Stimulated activated naive CD8-positive, alpha-beta T cell treated with anti-CD3 and anti-CD28 coated beads, Interleukin-15, amount 100 ng/mL, for 72 hours (primary cell): ENCODE measurements at regions not wholly inside any gene's neighbourhood (a gene's known extent, or its start where the extent isn't known, plus 50 kb on each side); places are given as distances from the start of the nearest gene placed in this dataset.

Source experiments
- ATAC-seq: fragments of 150-1000 bp; cut with Tn5 transposase; 2 replicates; pipeline ENCODE4 v1.10.0; 2021; ENCODE audit warnings: mild to moderate bottlenecking, moderate library complexity
- DNase-seq, 2 donors: peaks; one replicate each; pipeline ENCODE4 v3.0.0; 2021 to 2022
- H3K27ac Mint-ChIP-seq, 2 donors: one replicate each; pipeline ENCODE4 v1.8.0; 2022; ENCODE audit warnings: mild to moderate bottlenecking in 2 of 2, mixed read lengths in 2 of 2, moderate library complexity in 2 of 2
- H3K27me3 Mint-ChIP-seq: one replicate; pipeline ENCODE4 v1.8.0; 2022; ENCODE audit warnings: mixed read lengths
- H3K4me1 Mint-ChIP-seq: one replicate; pipeline ENCODE4 v1.8.0; 2022; ENCODE audit warnings: mild to moderate bottlenecking, mixed read lengths
- H3K4me3 Mint-ChIP-seq, 2 donors: one replicate each; pipeline ENCODE4 v1.8.0; 2022; ENCODE audit warnings: mild to moderate bottlenecking in 2 of 2, mixed read lengths in 2 of 2, moderate library complexity in 1 of 2
- H3K9me3 Mint-ChIP-seq, 2 donors: one replicate each; pipeline ENCODE4 v1.8.0; 2022; ENCODE audit warnings: mixed read lengths in 2 of 2

- H3K4me3 Mint-ChIP-seq: no peak overlapping the region
- no peak overlapping the region for H3K27ac Mint-ChIP-seq
- no peaks in the 10 kb centered on the region for H3K4me1 Mint-ChIP-seq
- H3K9me3 Mint-ChIP-seq: no peaks in the 10 kb centered on the region
- no peak for DNase-seq
- no peaks in the 10 kb centered on the region for H3K27me3 Mint-ChIP-seq
- ATAC-seq: no peak
Measured at GRCh38 chrX:22650691-22651090, 349.1 kb upstream of the DDX53 start.

- Mint-ChIP-seq H3K27ac (no peak overlapping the region), H3K4me1 (no peaks in the 10 kb centered on the region), H3K9me3 (no peaks in the 10 kb centered on the region), H3K4me3 (no peak overlapping the region), H3K27me3 (no peaks in the 10 kb centered on the region)
- DNase-seq: no peak
- no peak for ATAC-seq
Measured at GRCh38 chrX:22652596-22652995, 347.2 kb upstream of the DDX53 start.

DNA sequence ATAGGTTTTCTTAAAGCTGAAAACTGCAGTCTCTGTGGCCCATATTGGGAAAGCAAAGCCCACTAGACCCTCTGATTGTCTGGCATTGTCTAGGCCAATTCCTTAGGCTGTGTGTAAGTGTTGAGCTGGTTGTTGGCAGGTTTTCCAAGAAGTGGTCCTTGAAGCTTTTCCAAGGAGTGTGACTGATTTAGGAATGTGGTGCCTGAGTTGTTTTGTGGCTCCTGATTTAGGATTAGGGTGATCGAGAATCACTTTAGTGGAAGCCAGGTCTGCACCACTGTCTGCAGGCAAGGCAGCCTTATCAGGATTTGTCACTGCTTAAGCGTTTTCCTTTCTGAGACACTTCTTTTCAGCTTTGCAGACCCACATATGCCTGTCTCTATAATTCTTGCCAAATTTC, 339.0 kb upstream of the DDX53 start:
- H3K27ac Mint-ChIP-seq: no peak overlapping the region
- no peaks in the 10 kb centered on the region for H3K27me3 Mint-ChIP-seq
- H3K4me3 Mint-ChIP-seq: no peak overlapping the region
- no peaks in the 10 kb centered on the region for H3K4me1 Mint-ChIP-seq
- ATAC-seq (no peak), DNase-seq (no peak)
- H3K9me3 Mint-ChIP-seq: no peaks in the 10 kb centered on the region

GRCh38 chrX:22662776-22663175, 337.0 kb upstream of the DDX53 start:
- Mint-ChIP-seq H3K9me3 (no peaks in the 10 kb centered on the region), H3K27ac (no peak overlapping the region), H3K27me3 (no peaks in the 10 kb centered on the region), H3K4me3 (no peak overlapping the region), H3K4me1 (no peaks in the 10 kb centered on the region)
- no peak for ATAC-seq
- DNase-seq: no peak

DNA sequence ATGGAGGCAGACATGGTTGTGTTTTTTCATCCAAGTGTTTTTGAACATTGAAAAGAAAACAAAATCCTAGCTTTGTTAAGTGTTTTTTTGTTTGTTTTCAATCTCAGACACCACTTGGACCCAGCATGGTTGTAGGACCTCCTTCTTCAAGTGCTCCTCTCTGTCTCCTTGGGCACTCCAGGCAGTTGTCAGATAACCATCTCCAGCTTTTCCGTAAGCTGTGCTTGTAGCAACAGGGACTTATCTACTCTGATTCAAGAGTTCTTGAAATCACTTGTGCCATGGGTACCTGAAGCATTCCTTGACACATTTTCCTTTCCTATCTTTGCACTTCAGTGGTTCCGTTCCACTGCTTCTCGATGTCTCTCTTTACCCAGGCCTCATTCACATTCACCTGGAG, 334.9 kb upstream of the DDX53 start:
- Mint-ChIP-seq H3K27me3 (no peaks in the 10 kb centered on the region), H3K9me3 (no peaks in the 10 kb centered on the region), H3K27ac (no peak overlapping the region), H3K4me3 (no peak overlapping the region), H3K4me1 (no peaks in the 10 kb centered on the region)
- ATAC-seq (no peak), DNase-seq (no peak)

- H3K4me3 Mint-ChIP-seq: no peak overlapping the region
- H3K27ac Mint-ChIP-seq: no peak overlapping the region
- no peaks in the 10 kb centered on the region for H3K4me1 Mint-ChIP-seq
- ATAC-seq: no peak
- no peak for DNase-seq
- no peaks in the 10 kb centered on the region for H3K9me3 Mint-ChIP-seq
- H3K27me3 Mint-ChIP-seq: no peaks in the 10 kb centered on the region
Measured at GRCh38 chrX:22665818-22666217, 333.9 kb upstream of the DDX53 start.

GRCh38 chrX:22666441-22666840, 333.3 kb upstream of the DDX53 start:
- no peaks in the 10 kb centered on the region for H3K4me1 Mint-ChIP-seq
- H3K27me3 Mint-ChIP-seq: no peaks in the 10 kb centered on the region
- no peak overlapping the region for H3K4me3 Mint-ChIP-seq
- no peak overlapping the region for H3K27ac Mint-ChIP-seq
- H3K9me3 Mint-ChIP-seq: no peaks in the 10 kb centered on the region
- no peak for ATAC-seq
- DNase-seq: no peak

GRCh38 chrX:22674932-22675331, 324.8 kb upstream of the DDX53 start:
- ATAC-seq: no peak
- H3K4me3 Mint-ChIP-seq: no peak overlapping the region
- H3K27me3 Mint-ChIP-seq: no peaks in the 10 kb centered on the region
- H3K9me3 Mint-ChIP-seq: no peaks in the 10 kb centered on the region
- DNase-seq: no peak
- no peak overlapping the region for H3K27ac Mint-ChIP-seq
- H3K4me1 Mint-ChIP-seq: no peaks in the 10 kb centered on the region

- no peaks in the 10 kb centered on the region for H3K9me3 Mint-ChIP-seq
- no peak overlapping the region for H3K4me3 Mint-ChIP-seq
- H3K27ac Mint-ChIP-seq: no peak overlapping the region
- H3K27me3 Mint-ChIP-seq: no peaks in the 10 kb centered on the region
- no peak for ATAC-seq
- DNase-seq: no peak
- no peaks in the 10 kb centered on the region for H3K4me1 Mint-ChIP-seq
Measured at GRCh38 chrX:22686138-22686541, 313.6 kb upstream of the DDX53 start.

DNA sequence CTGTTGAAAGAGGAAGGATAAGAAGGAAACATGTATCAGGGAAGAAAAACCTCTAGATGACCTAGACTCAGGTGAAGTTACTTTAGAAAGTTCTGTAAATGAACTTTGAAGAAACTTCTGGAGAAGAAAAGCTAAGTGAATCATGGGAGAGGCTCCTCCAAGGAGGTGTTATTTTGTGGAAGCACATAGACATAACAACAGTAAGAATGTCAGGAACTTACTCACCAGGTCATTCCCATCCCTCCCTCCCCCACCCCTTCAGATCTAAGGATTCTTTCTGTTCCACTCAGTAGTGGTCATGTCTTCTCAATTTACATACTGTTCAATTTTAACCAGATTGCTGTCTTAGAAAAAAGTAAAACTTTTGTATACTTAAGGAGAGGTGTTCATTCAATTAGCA, 310.5 kb upstream of the DDX53 start:
- no peak overlapping the region for H3K27ac Mint-ChIP-seq
- no peak overlapping the region for H3K4me3 Mint-ChIP-seq
- no peaks in the 10 kb centered on the region for H3K4me1 Mint-ChIP-seq
- no peaks in the 10 kb centered on the region for H3K9me3 Mint-ChIP-seq
- no peak for ATAC-seq
- DNase-seq: no peak
- no peaks in the 10 kb centered on the region for H3K27me3 Mint-ChIP-seq

DNA sequence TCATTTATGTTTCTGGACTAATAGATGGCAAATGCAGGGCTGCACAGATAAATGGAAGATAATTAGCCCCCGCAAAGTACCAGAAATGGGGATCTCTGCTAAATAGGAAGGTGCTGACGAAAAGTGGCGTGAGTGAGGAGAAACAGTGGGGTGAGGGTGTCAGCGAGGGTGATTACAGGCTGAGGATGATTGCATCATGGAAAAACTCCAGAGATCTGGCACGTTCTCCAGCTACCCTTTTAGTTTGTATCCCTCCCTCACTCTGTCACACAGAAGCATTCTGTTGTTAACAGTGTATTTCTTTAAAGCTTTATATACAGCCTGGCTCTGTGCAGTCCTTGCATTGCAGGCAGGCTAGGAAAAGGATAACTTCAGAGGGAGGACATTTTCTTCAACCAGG, 309.6 kb upstream of the DDX53 start:
- ATAC-seq (no peak), DNase-seq (no peak)
- no peak overlapping the region for H3K27ac Mint-ChIP-seq
- no peak overlapping the region for H3K4me3 Mint-ChIP-seq
- no peaks in the 10 kb centered on the region for H3K4me1 Mint-ChIP-seq
- H3K9me3 Mint-ChIP-seq: no peaks in the 10 kb centered on the region
- H3K27me3 Mint-ChIP-seq: no peaks in the 10 kb centered on the region

GRCh38 chrX:22691966-22692565, 307.7 kb upstream of the DDX53 start:
- ATAC-seq (no peak), DNase-seq (no peak)
- no peaks in the 10 kb centered on the region for H3K4me1 Mint-ChIP-seq
- H3K4me3 Mint-ChIP-seq: no peak overlapping the region
- no peak overlapping the region for H3K27ac Mint-ChIP-seq
- no peaks in the 10 kb centered on the region for H3K27me3 Mint-ChIP-seq
- no peaks in the 10 kb centered on the region for H3K9me3 Mint-ChIP-seq

- Mint-ChIP-seq H3K9me3 (no peaks in the 10 kb centered on the region), H3K4me3 (no peak overlapping the region)
- ATAC-seq: no peak
Measured at GRCh38 chrX:22698151-22698550, 301.6 kb upstream of the DDX53 start.

GRCh38 chrX:22699581-22700091, 300.1 kb upstream of the DDX53 start:
- H3K27me3 Mint-ChIP-seq: no peaks in the 10 kb centered on the region
- H3K27ac Mint-ChIP-seq: no peak overlapping the region
- no peak overlapping the region for H3K4me3 Mint-ChIP-seq
- no peaks in the 10 kb centered on the region for H3K4me1 Mint-ChIP-seq
- ATAC-seq (no peak), DNase-seq (no peak)
- H3K9me3 Mint-ChIP-seq: no peaks in the 10 kb centered on the region

More at GRCh38 chrX:22698151-22698550, 301.6 kb upstream of the DDX53 start:
- no peak for DNase-seq
- no peaks in the 10 kb centered on the region for H3K27me3 Mint-ChIP-seq
- no peak overlapping the region for H3K27ac Mint-ChIP-seq
- no peaks in the 10 kb centered on the region for H3K4me1 Mint-ChIP-seq

DNA sequence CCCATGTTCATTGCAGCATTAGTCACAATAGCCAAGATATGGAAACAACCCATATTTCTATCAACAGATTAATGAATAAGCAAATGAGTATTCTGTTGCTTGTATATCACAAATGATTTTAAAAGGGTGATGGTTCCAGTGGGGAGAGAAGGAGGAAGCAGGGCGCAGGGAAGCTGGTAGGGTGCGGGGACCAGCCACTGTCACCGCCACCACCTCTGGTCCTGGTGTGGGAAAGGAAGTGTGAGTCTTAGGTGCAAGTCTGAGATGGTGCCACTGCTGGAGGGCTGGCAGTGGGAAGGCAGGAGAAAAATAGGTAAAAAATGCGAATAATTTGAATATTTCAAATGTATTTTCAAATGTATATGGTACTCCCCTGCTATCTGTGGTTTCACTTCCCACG, 286.8 kb upstream of the DDX53 start:
- DNase-seq (no peak), ATAC-seq (no peak)
- Mint-ChIP-seq H3K27ac (no peak overlapping the region), H3K27me3 (no peaks in the 10 kb centered on the region), H3K9me3 (no peaks in the 10 kb centered on the region), H3K4me1 (no peaks in the 10 kb centered on the region), H3K4me3 (no peak overlapping the region)

DNA sequence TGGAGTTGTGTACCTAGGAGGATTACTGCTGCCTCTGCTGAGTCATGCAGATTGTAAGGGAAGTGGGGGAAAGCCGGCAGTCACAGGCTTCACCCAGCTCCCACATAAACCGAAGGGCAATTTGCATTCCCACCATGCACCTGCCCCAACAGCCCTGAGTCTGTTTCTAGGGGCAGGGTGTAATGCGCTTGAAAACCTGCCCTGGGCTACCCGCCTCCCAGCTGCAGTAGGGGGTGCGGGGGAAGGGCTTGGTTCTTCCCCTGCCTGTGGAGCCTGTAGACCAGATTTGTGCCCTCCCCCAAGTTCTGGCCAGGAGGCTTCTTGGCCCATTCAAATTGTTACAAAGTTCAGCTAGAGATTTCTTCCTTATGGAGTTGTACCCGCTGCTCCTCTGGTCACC, 269.2 kb upstream of the DDX53 start:
- Mint-ChIP-seq H3K4me1 (no peaks in the 10 kb centered on the region), H3K9me3 (no peaks in the 10 kb centered on the region), H3K27ac (no peak overlapping the region), H3K27me3 (no peaks in the 10 kb centered on the region), H3K4me3 (no peak overlapping the region)
- no peak for DNase-seq
- no peak for ATAC-seq

DNA sequence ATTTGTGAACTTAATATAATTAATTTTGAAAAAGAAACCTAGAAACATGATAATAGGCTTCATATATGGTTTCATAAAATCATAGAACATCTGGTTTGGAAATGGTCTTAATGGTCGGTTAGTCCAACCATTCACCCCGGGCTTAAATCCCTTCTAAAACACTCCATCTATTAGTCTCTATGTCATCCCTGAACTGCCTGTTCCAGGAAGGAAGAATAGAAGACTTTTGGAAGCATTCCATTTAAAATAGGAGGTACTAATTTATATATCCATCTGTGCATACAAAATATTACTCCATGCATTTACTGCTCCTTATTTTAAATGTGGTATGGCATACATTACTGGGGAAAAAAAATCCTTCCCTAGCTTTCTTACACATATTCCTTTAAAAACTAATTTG, 262.2 kb upstream of the DDX53 start:
- ATAC-seq (no peak), DNase-seq (no peak)
- no peaks in the 10 kb centered on the region for H3K27me3 Mint-ChIP-seq
- no peaks in the 10 kb centered on the region for H3K9me3 Mint-ChIP-seq
- H3K27ac Mint-ChIP-seq: no peak overlapping the region
- H3K4me1 Mint-ChIP-seq: no peaks in the 10 kb centered on the region
- H3K4me3 Mint-ChIP-seq: no peak overlapping the region
